Thyroid gland (tissue), 4 donors: ENCODE measurements at regions not wholly inside any gene's neighbourhood (a gene's known extent, or its start where the extent isn't known, plus 50 kb on each side); places are given as distances from the start of the nearest gene placed in this dataset.

Experiments
- CTCF ChIP-seq, 6 experiments: fragments of 200-600 bp in 3 of 6; fragments of 450-650 bp in 3 of 6; sonication (generic) in 3 of 6; IDR thresholded peaks; one replicate each; pipeline ENCODE4 v1.5.1; 2016 to 2019; ENCODE audit warnings: antibody characterized with exemption in 6 of 6, mild to moderate bottlenecking in 2 of 6, inconsistent platforms in 1 of 6, moderate library complexity in 1 of 6
- POLR2A ChIP-seq, 2 donors: fragments of 450-650 bp; IDR thresholded peaks; one replicate each; pipeline ENCODE4 v1.6.1; 2017; ENCODE audit warnings: antibody characterized with exemption in 2 of 2, mild to moderate bottlenecking in 2 of 2, moderate library complexity in 1 of 2

GRCh38 chr4:138087066-138087719 lies 155.0 kb downstream of the SLC7A11 start:
- no peak for TF ChIP-seq POLR2A (IDR thresholded peaks at IDR 0.05)
- no peak for TF ChIP-seq CTCF (IDR thresholded peaks at IDR 0.05)
